GM12878 (cell line): ENCODE measurements at regions not wholly inside any gene's neighbourhood (a gene's known extent, or its start where the extent isn't known, plus 50 kb on each side); places are given as distances from the start of the nearest gene placed in this dataset.

Experiments
- ATAC-seq: fragments of 200-7000 bp; cut with Tn5 transposase; 3 replicates; pipeline ENCODE4 v1.9.1; 2020; ENCODE audit warnings: mild to moderate bottlenecking, moderate library complexity
- BruUV-seq: library from RNA; stranded (reverse); fragments of 400-500 nt; replicated peaks from 2 replicates; lab custom pipeline; 2021; lab: Mats Ljungman, UMichigan
- CTCF ChIA-PET: fragments of 300-600 bp; sonication (Branson Sonifier 250); formaldehyde crosslinking; extraction: SDS; loops from one replicate; lab custom pipeline; 2021; ENCODE audit warnings: inconsistent platforms; lab: Yijun Ruan, JAX
- POLR2A ChIA-PET: fragments of 350-600 bp; formaldehyde crosslinking; extraction: SDS; loops from one replicate; lab custom pipeline; 2021; ENCODE audit warnings: inconsistent platforms; lab: Charles Lee
- RAD21 ChIA-PET: fragments of 300-600 bp; sonication (Branson Sonifier 250); formaldehyde crosslinking; loops from one replicate; lab custom pipeline; 2023; ENCODE audit warnings: antibody characterized with exemption; ENCODE audit not compliant: unreplicated experiment; lab: Charles Lee
- SMC1A ChIA-PET: fragments of 300-600 bp; sonication (Branson Sonifier 250); formaldehyde crosslinking; loops from one replicate; lab custom pipeline; 2023; ENCODE audit not compliant: unreplicated experiment, uncharacterized antibody; lab: Charles Lee
- DNase-seq: peaks from one replicate; pipeline ENCODE4 v3.0.0-alpha.2; 2011; ENCODE audit warnings: low read depth, low spot score
- FAIRE-seq: peaks from 3 replicates; lab custom pipeline; 2011; peaks lifted over from hg19 to GRCh38; lab: Jason Lieb, UNC
- H2AFZ ChIP-seq: 2 replicates; pipeline ENCODE4 v1.6.0; 2011; ENCODE audit warnings: low read depth, low read length, control low read depth; ENCODE audit not compliant: control insufficient read depth
- H3K27ac ChIP-seq: 2 replicates; pipeline ENCODE4 v1.5.1; 2011; ENCODE audit warnings: control low read depth; ENCODE audit not compliant: control insufficient read depth, insufficient read depth
- H3K27me3 ChIP-seq, 2 experiments: replicated peaks in 1 of 2; 2 replicates each; pipeline versions ENCODE4 v1.6.0 to v1.6.1; 2011; ENCODE audit warnings: low read length in 1 of 2; ENCODE audit not compliant: control insufficient read depth in 2 of 2, insufficient read depth in 2 of 2
- H3K36me3 ChIP-seq, 2 experiments: 2 replicates each; pipeline ENCODE4 v1.5.1; 2011; ENCODE audit warnings: low read length in 1 of 2; ENCODE audit not compliant: control insufficient read depth in 2 of 2, insufficient read depth in 2 of 2
- H3K4me1 ChIP-seq: 2 replicates; pipeline ENCODE4 v1.6.1; 2011; ENCODE audit warnings: mild to moderate bottlenecking, low read length, moderate library complexity, mixed read lengths; ENCODE audit not compliant: control insufficient read depth, insufficient read depth
- H3K4me2 ChIP-seq: 2 replicates; pipeline ENCODE4 v1.6.0; 2011; ENCODE audit warnings: control low read depth; ENCODE audit not compliant: control insufficient read depth, insufficient read depth
- H3K4me3 ChIP-seq: fragments of 200-600 bp; sonication (generic); 2 replicates; pipeline ENCODE4 v1.5.1; 2016
- H3K79me2 ChIP-seq: 2 replicates; pipeline ENCODE4 v1.6.0; 2011; ENCODE audit warnings: low read length; ENCODE audit not compliant: control insufficient read depth, insufficient read depth
- H3K9ac ChIP-seq: 2 replicates; pipeline ENCODE4 v1.8.0; 2011; ENCODE audit warnings: low read length, control low read depth, mixed read lengths; ENCODE audit not compliant: control insufficient read depth, insufficient read depth
- H3K9me3 ChIP-seq: replicated peaks from 3 replicates; pipeline ENCODE4 v1.5.1; 2011; ENCODE audit warnings: mild to moderate bottlenecking, low read length; ENCODE audit not compliant: control insufficient read depth, insufficient read depth
- H4K20me1 ChIP-seq: 2 replicates; pipeline ENCODE4 v1.6.0; 2011; ENCODE audit not compliant: control insufficient read depth, insufficient read depth
- ASH2L ChIP-seq: fragments of 300-600, 200-600 bp; sonication (generic); IDR thresholded peaks from 2 replicates; pipeline ENCODE4 v1.6.1; 2017; ENCODE audit warnings: low read depth, mild to moderate bottlenecking, borderline replicate concordance
- ATF7 ChIP-seq: fragments of 450-650 bp; IDR thresholded peaks from 2 replicates; pipeline ENCODE4 v1.6.1; 2016; ENCODE audit warnings: low read depth, mild to moderate bottlenecking
- BACH1 ChIP-seq: fragments of 450-650 bp; IDR thresholded peaks from 2 replicates; pipeline ENCODE4 v1.6.1; 2017; ENCODE audit warnings: mild to moderate bottlenecking, borderline replicate concordance
- BCL11A ChIP-seq: IDR thresholded peaks from 2 replicates; pipeline ENCODE4 v1.6.1; 2011; ENCODE audit warnings: low read depth, low read length
- CEBPB ChIP-seq, 2 experiments: fragments of 150-350 bp in 1 of 2; IDR thresholded peaks; 2 replicates each; pipeline ENCODE4 v1.6.1; 2012 to 2014; ENCODE audit warnings: low read depth in 2 of 2, low read length in 2 of 2, borderline replicate concordance in 1 of 2, inconsistent platforms in 1 of 2
- CHD4 ChIP-seq: fragments of 200-600 bp; sonication (generic); IDR thresholded peaks from 2 replicates; pipeline ENCODE4 v1.6.1; 2016; ENCODE audit warnings: mild to moderate bottlenecking
- FOXM1 ChIP-seq: IDR thresholded peaks from 2 replicates; pipeline ENCODE4 v1.6.1; 2012; ENCODE audit warnings: low read depth, mild to moderate bottlenecking, inconsistent platforms, low read length, moderate library complexity
- HDAC2 ChIP-seq: fragments of 200-600 bp; sonication (generic); IDR thresholded peaks from 2 replicates; pipeline ENCODE4 v1.6.1; 2017
- KDM1A ChIP-seq: fragments of 200-600 bp; sonication (generic); IDR thresholded peaks from 2 replicates; pipeline ENCODE4 v1.6.1; 2016; ENCODE audit warnings: borderline replicate concordance
- LARP7 ChIP-seq: fragments of 450-650 bp; IDR thresholded peaks from 2 replicates; pipeline ENCODE4 v1.6.1; 2017; ENCODE audit warnings: mild to moderate bottlenecking
- MEF2A ChIP-seq: IDR thresholded peaks from 2 replicates; pipeline ENCODE4 v1.6.1; 2011; ENCODE audit warnings: low read depth, mild to moderate bottlenecking, low read length, moderate library complexity; ENCODE audit not compliant: insufficient read depth
- NR2F1 ChIP-seq: fragments of 450-650 bp; conservative IDR thresholded peaks from 2 replicates; pipeline ENCODE4 v1.6.1; 2017; ENCODE audit warnings: mild to moderate bottlenecking
- POLR2AphosphoS2 ChIP-seq: IDR thresholded peaks from 2 replicates; pipeline ENCODE4 v1.6.1; 2011; ENCODE audit warnings: low read depth, mild to moderate bottlenecking, low read length, improper control_type of control experiment, moderate library complexity
- SP1 ChIP-seq: IDR thresholded peaks from one replicate; pipeline ENCODE4 v1.6.1; 2011; ENCODE audit warnings: low read depth, low read length
- ZNF384 ChIP-seq: IDR thresholded peaks from 2 replicates; pipeline ENCODE4 v1.6.1; 2012; ENCODE audit warnings: low read depth, mild to moderate bottlenecking, low read length, improper control_type of control experiment, borderline replicate concordance
- in situ Hi-C: fragments of 300-500 bp; cut with MboI; formaldehyde crosslinking; loops from 9 replicates; pipeline ENCODE4 v1.14.3; 2018; ENCODE audit warnings: mixed read lengths
- intact Hi-C: fragments of 100-400 bp; cut with micrococcal nuclease; formaldehyde crosslinking; loops from one replicate; pipeline ENCODE4 v1.14.2; 2022; ENCODE audit not compliant: unreplicated experiment
- TF ChIP-seq, protein P1 (sequence below): IDR thresholded peaks from 2 replicates; pipeline ENCODE4 v1.6.1; 2012; ENCODE audit warnings: low read length, inconsistent platforms
- TF ChIP-seq, protein P2 (sequence below): IDR thresholded peaks from 2 replicates; pipeline ENCODE4 v1.6.1; 2012; ENCODE audit warnings: low read depth, low read length, improper control_type of control experiment

DNA sequence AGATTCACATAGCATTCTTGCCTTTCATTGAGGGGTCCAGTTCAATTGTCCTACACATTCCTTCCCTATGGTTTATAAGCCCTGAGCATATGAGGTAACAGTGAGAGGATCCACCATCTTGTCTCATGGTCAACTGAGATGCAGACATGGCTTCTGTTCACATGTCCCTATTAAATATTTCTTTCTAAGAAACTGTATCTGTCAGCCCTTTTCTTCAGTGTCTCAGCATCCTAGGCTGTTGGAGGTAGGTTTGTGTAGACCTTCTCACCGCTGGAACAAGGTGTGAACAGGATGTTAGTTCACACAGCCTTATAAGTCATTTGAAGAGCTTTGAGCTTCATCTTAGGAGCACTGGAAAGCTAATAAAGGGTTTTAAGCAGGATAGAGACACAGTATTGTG is 110.3 kb upstream of the EDNRB start (continued):
- TF ChIP-seq ZNF384 (no peak), BCL11A (no peak), LARP7 (no peak), FOXM1 (no peak), CHD4 (no peak), MEF2A (no peak), SP1 (no peak), KDM1A (no peak)

DNA sequence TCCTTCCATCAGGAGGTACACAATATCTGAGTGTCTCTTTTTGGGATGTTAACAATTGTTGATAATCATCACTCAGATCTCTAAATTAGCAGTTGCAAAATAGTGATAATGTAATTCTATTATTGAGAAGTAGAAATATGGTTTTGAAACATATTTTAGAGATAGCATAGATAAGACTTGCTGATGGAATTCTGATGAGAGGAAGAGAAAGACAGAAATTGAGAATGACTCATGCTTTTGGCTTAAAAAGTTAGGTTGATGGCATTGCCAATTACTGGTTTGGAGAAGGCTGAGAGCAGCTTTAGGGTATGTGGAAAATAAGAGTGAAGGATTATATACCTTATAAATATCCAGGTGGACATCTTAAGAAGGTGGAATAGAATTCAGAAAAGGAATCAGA is 106.4 kb upstream of the EDNRB start:
- no peak for DNase-seq

More for the DNA sequence above, 106.4 kb upstream of the EDNRB start:
- Histone ChIP-seq H4K20me1 (no peaks in the 10 kb centered on the region), H2AFZ (no peak overlapping the region), H3K27me3 (no peaks in the 10 kb centered on the region), H3K4me3 (no peak overlapping the region), H3K27ac (no peak overlapping the region), H3K79me2 (no peaks in the 10 kb centered on the region), H3K9me3 (peaks cover 2% of the 10 kb centered on the region; the same call in 1 of the 3 replicates), H3K4me1 (peaks cover 3% of the 10 kb centered on the region; the same call in 1 of the 2 replicates), H3K36me3 (no peaks in the 10 kb centered on the region), H3K9ac (no peak overlapping the region), H3K4me2 (no peak overlapping the region)
- POLR2A ChIA-PET = no interaction called here
- TF ChIP-seq HDAC2 = no peak
- TF ChIP-seq BACH1 = no peak
- TF ChIP-seq NR2F1 = no peak
- no peak for TF ChIP-seq ASH2L
- no peak for TF ChIP-seq POLR2AphosphoS2
- TF ChIP-seq CEBPB (IDR thresholded peaks at IDR 0.05; ENCODE audit: borderline replicate concordance in 1 of 2, low read depth in 2 of 2, low read length in 2 of 2) = no peak
- TF ChIP-seq, protein P1, sequence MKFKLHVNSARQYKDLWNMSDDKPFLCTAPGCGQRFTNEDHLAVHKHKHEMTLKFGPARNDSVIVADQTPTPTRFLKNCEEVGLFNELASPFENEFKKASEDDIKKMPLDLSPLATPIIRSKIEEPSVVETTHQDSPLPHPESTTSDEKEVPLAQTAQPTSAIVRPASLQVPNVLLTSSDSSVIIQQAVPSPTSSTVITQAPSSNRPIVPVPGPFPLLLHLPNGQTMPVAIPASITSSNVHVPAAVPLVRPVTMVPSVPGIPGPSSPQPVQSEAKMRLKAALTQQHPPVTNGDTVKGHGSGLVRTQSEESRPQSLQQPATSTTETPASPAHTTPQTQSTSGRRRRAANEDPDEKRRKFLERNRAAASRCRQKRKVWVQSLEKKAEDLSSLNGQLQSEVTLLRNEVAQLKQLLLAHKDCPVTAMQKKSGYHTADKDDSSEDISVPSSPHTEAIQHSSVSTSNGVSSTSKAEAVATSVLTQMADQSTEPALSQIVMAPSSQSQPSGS = no peak
- TF ChIP-seq, protein P2, sequence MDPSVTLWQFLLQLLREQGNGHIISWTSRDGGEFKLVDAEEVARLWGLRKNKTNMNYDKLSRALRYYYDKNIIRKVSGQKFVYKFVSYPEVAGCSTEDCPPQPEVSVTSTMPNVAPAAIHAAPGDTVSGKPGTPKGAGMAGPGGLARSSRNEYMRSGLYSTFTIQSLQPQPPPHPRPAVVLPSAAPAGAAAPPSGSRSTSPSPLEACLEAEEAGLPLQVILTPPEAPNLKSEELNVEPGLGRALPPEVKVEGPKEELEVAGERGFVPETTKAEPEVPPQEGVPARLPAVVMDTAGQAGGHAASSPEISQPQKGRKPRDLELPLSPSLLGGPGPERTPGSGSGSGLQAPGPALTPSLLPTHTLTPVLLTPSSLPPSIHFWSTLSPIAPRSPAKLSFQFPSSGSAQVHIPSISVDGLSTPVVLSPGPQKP = no peak
- no peak for TF ChIP-seq ATF7
- no TSS peak for BruUV-seq
- RAD21 ChIA-PET = no interaction called here
- ATAC-seq (no peak), FAIRE-seq (no peak)
- intact Hi-C loops = loop anchor here (5.0 kb wide), 1 partner anchor 98 kb away; no protein-coding TSS in a partner anchor
- in situ Hi-C loops = no loop called here
- SMC1A ChIA-PET = no interaction called here
- CTCF ChIA-PET = no interaction called here
